Spinal cord (tissue), 9 donors: ENCODE measurements at regions not wholly inside any gene's neighbourhood (a gene's known extent, or its start where the extent isn't known, plus 50 kb on each side); places are given as distances from the start of the nearest gene placed in this dataset.

Experiments used
- DNase-seq, 6 donors: peaks; one replicate each; pipeline versions ENCODE4 v3.0.0 to v3.0.0-alpha.2; 2013 to 2015; ENCODE audit warnings: low spot score in 6 of 6, low read depth in 4 of 6
- H3K27ac ChIP-seq: one replicate; pipeline ENCODE4 v1.5.1; 2013; ENCODE audit warnings: low read depth, low read length, control low read depth
- H3K27me3 ChIP-seq: one replicate; pipeline ENCODE4 v1.6.1; 2013; ENCODE audit warnings: low read length; ENCODE audit not compliant: control insufficient read depth, insufficient read depth
- H3K36me3 ChIP-seq: one replicate; pipeline ENCODE4 v1.6.1; 2013; ENCODE audit warnings: low read length; ENCODE audit not compliant: control insufficient read depth, insufficient read depth
- H3K4me1 ChIP-seq: one replicate; pipeline ENCODE4 v1.6.1; 2013; ENCODE audit warnings: low read length; ENCODE audit not compliant: control insufficient read depth, insufficient read depth
- H3K4me3 ChIP-seq: one replicate; pipeline ENCODE4 v1.5.1; 2013; ENCODE audit warnings: low read depth, low read length, control low read depth
- H3K9me3 ChIP-seq: one replicate; pipeline ENCODE4 v1.6.1; 2013; ENCODE audit warnings: low read length; ENCODE audit not compliant: control insufficient read depth, insufficient read depth
- WGBS: methylation state at CpG from one replicate; pipeline ENCODE4 v1.1.5; 2013; ENCODE audit warnings: missing lambda C conversion rate; ENCODE audit not compliant: insufficient coverage; 5-methylcytosine and 5-hydroxymethylcytosine counted together
- donor health status: healthy.

GRCh38 chr4:187016101-187016500 lies 292.4 kb upstream of the FAT1 start:
- no peak overlapping the region for H3K27ac ChIP-seq
- no peaks in the 10 kb centered on the region for H3K4me1 ChIP-seq
- no peaks in the 10 kb centered on the region for H3K36me3 ChIP-seq
- no peak for DNase-seq
- no peak overlapping the region for H3K4me3 ChIP-seq
- no peaks in the 10 kb centered on the region for H3K9me3 ChIP-seq
- H3K27me3 ChIP-seq, result no peaks in the 10 kb centered on the region
- no CpG with 5 or more reads among the region's 3 CpGs for WGBS

DNA sequence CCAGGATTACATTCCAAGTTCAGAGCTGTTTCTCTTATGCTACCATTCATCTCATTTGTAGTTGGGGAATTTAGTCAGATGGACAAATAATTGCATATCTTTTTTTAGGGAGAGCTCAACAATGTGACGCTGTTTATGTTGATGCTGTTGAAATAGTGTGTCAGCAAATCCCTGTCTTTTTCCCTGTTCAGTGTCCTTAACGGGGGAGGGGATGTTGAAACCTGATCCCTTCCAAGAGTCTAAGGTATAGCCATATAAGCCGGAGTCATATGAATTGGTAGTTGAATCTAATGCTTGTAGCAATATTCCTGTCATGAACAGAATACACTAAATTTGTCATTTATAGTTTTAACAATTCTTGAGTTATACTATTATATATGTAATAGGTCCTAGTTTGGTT lies 293.5 kb upstream of the FAT1 start:
- 100% methylated on average over 1 of the region's 3 CpGs for WGBS
- H3K4me1 ChIP-seq, result no peaks in the 10 kb centered on the region

GRCh38 chr4:187019896-187020295 lies 296.2 kb upstream of the FAT1 start:
- H3K36me3 ChIP-seq, result no peaks in the 10 kb centered on the region
- H3K9me3 ChIP-seq, result no peaks in the 10 kb centered on the region
- peak in 2 of 6 donors; percentile 21 to 25 for DNase-seq
- 70% methylated on average over 7 of the region's 8 CpGs for WGBS
- no peaks in the 10 kb centered on the region for H3K4me1 ChIP-seq
- H3K27me3 ChIP-seq, result no peaks in the 10 kb centered on the region
- no peak overlapping the region for H3K4me3 ChIP-seq
- H3K27ac ChIP-seq, result no peak overlapping the region

More for the DNA sequence above, 293.5 kb upstream of the FAT1 start:
- no peak for DNase-seq
- Histone ChIP-seq H3K27ac (no peak overlapping the region), H3K36me3 (no peaks in the 10 kb centered on the region), H3K9me3 (no peaks in the 10 kb centered on the region), H3K27me3 (no peaks in the 10 kb centered on the region), H3K4me3 (no peak overlapping the region)

- no peak for DNase-seq
- H3K27me3 ChIP-seq, result no peaks in the 10 kb centered on the region
- H3K4me3 ChIP-seq, result no peak overlapping the region
- no peak overlapping the region for H3K27ac ChIP-seq
- no peaks in the 10 kb centered on the region for H3K4me1 ChIP-seq
- H3K36me3 ChIP-seq, result no peaks in the 10 kb centered on the region
- no CpG with 5 or more reads among the region's 2 CpGs for WGBS
- H3K9me3 ChIP-seq, result no peaks in the 10 kb centered on the region
These were observed 297.0 kb upstream of the FAT1 start for GRCh38 chr4:187020676-187021075.

DNA sequence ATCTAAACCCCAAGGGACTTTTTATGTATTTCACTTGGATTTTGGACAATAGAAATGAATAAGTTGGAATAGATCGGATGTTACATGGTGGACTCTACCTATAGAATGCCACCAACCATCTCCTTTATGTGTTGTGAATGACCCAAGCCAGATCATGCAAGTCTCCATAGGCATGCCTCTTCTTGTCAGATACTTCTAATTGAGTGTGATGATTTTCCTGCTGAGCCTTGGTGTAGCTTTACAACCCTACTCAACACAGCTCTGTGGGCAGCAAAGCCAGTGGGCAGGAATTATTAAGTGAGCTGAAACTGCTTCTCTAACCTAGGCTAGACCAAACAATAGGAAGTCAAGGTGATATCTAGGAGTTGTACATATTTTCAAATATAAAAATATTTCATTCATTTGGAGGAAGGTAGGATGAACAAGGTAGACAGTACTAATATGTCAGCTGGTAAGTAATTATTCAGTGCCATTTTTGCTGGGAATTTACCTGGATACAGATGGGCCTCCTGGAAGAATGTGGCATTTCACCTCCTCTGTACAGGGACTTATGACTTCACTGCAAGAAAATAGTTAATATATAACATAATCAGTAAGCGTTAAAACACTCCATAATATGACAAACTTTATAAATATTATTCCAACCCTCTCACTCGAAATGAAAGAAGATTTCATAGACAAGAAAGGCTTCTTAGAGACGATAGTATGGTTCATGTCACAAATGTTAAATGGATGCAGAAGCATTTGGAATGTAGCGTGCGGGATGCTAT lies 298.0 kb upstream of the FAT1 start:
- 100% methylated on average over 1 of the region's 6 CpGs for WGBS
- Histone ChIP-seq H3K4me1 (no peaks in the 10 kb centered on the region), H3K4me3 (no peak overlapping the region), H3K9me3 (no peaks in the 10 kb centered on the region), H3K27ac (no peak overlapping the region), H3K27me3 (no peaks in the 10 kb centered on the region), H3K36me3 (no peaks in the 10 kb centered on the region)
- no peak for DNase-seq

GRCh38 chr4:187027272-187027671 lies 303.6 kb upstream of the FAT1 start:
- 81% methylated on average over 3 of the region's 6 CpGs for WGBS
- Histone ChIP-seq H3K36me3 (no peaks in the 10 kb centered on the region), H3K4me3 (no peak overlapping the region), H3K4me1 (no peaks in the 10 kb centered on the region), H3K27me3 (no peaks in the 10 kb centered on the region), H3K27ac (no peak overlapping the region), H3K9me3 (no peaks in the 10 kb centered on the region)
- peak in 2 of 6 donors; percentile 11 to 73 for DNase-seq

GRCh38 chr4:187042251-187042650 lies 318.6 kb upstream of the FAT1 start:
- Histone ChIP-seq H3K9me3 (no peaks in the 10 kb centered on the region), H3K27ac (no peak overlapping the region), H3K4me3 (no peak overlapping the region), H3K27me3 (no peaks in the 10 kb centered on the region), H3K36me3 (no peaks in the 10 kb centered on the region), H3K4me1 (no peaks in the 10 kb centered on the region)
- 100% methylated on average over 3 of the region's 7 CpGs for WGBS
- DNase-seq, result no peak

DNA sequence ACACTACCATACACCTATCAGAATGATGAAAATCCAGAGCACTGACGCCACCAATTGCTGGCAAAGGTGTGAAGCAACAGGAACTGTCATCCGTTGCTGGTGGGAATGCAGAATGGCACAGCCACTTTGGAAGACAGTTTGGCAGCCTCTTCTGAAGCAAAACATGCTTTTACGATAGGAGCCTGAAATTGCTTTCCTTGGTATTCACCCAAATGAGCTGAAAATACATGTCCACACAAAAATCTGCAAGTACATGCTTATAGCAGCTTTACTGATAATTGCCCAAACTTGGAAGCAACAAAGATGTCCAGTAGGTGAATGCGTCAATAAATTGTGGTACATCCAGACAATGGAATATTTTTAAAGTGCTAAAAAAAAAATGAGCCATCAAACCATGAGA lies 322.8 kb upstream of the FAT1 start:
- no peak overlapping the region for H3K4me3 ChIP-seq
- no peaks in the 10 kb centered on the region for H3K36me3 ChIP-seq
- H3K27me3 ChIP-seq, result no peaks in the 10 kb centered on the region
- no peak overlapping the region for H3K27ac ChIP-seq
- peak in 1 of 6 donors; percentile 25 for DNase-seq
- no peaks in the 10 kb centered on the region for H3K4me1 ChIP-seq
- no peaks in the 10 kb centered on the region for H3K9me3 ChIP-seq
- WGBS, result 89% methylated on average over 2 of the region's 4 CpGs

- H3K9me3 ChIP-seq, result no peaks in the 10 kb centered on the region
- H3K4me1 ChIP-seq, result no peaks in the 10 kb centered on the region
- no peak overlapping the region for H3K27ac ChIP-seq
- H3K27me3 ChIP-seq, result no peaks in the 10 kb centered on the region
- H3K4me3 ChIP-seq, result no peak overlapping the region
- 82% methylated on average over 7 of the region's 9 CpGs for WGBS
- DNase-seq, result peak in 1 of 6 donors; percentile 34
- H3K36me3 ChIP-seq, result no peaks in the 10 kb centered on the region
These were observed 335.4 kb upstream of the FAT1 start for GRCh38 chr4:187059021-187059420.

- H3K4me1 ChIP-seq, result no peaks in the 10 kb centered on the region
- no peak overlapping the region for H3K27ac ChIP-seq
- H3K4me3 ChIP-seq, result no peak overlapping the region
- H3K9me3 ChIP-seq, result no peaks in the 10 kb centered on the region
- 0% methylated on average over 1 of the region's 4 CpGs for WGBS
- no peak for DNase-seq
- no peaks in the 10 kb centered on the region for H3K36me3 ChIP-seq
- H3K27me3 ChIP-seq, result no peaks in the 10 kb centered on the region
These were observed 336.2 kb upstream of the FAT1 start for GRCh38 chr4:187059895-187060294.
